ENCODE measurements at regions not wholly inside any gene's neighbourhood (a gene's known extent, or its start where the extent isn't known, plus 50 kb on each side); places are given as distances from the start of the nearest gene placed in this dataset.

GRCh38 chr2:145961846-145962245, 1441.9 kb upstream of the ZEB2 start:
- TF ChIP-seq CTCF (IDR thresholded peaks at IDR 0.05) = no peak
- no peak for TF ChIP-seq POLR2AphosphoS5 (IDR thresholded peaks at IDR 0.05)
- no peak for TF ChIP-seq POLR2A (IDR thresholded peaks at IDR 0.05)
